ENCODE measurements at regions not wholly inside any gene's neighbourhood (a gene's known extent, or its start where the extent isn't known, plus 50 kb on each side); places are given as distances from the start of the nearest gene placed in this dataset.

- ATAC-seq = no peak
These were observed 152.6 kb upstream of the RND3 start for GRCh38 chr2:150640039-150640438.

GRCh38 chr2:150639383-150639782 is 151.9 kb upstream of the RND3 start:
- no peak for ATAC-seq
- TF ChIP-seq ZNF565 (CRISPR knock-in tag; conservative IDR thresholded peaks at IDR 0.05; ENCODE audit: low read depth) (no peak), ZC3H10 (CRISPR knock-in tag; IDR thresholded peaks at IDR 0.05) (no peak), ISL1 (CRISPR knock-in tag; IDR thresholded peaks at IDR 0.05) (no peak), PPARA (CRISPR knock-in tag; IDR thresholded peaks at IDR 0.05; ENCODE audit: borderline replicate concordance) (no peak), SNAI2 (CRISPR knock-in tag; IDR thresholded peaks at IDR 0.05) (no peak), TCF4 (CRISPR knock-in tag; IDR thresholded peaks at IDR 0.05; ENCODE audit: borderline replicate concordance) (no peak), CREB5 (CRISPR knock-in tag; IDR thresholded peaks at IDR 0.05; ENCODE audit: low read depth) (no peak), ZFP3 (CRISPR knock-in tag; IDR thresholded peaks at IDR 0.05) (no peak), PATZ1 (CRISPR knock-in tag; IDR thresholded peaks at IDR 0.05; ENCODE audit: borderline replicate concordance) (no peak), TOX (CRISPR knock-in tag; IDR thresholded peaks at IDR 0.05; ENCODE audit: borderline replicate concordance) (no peak), BACH2 (CRISPR knock-in tag; IDR thresholded peaks at IDR 0.05; ENCODE audit: borderline replicate concordance) (no peak), ZNF8 (CRISPR knock-in tag; IDR thresholded peaks at IDR 0.05) (no peak), ZNF70 (CRISPR knock-in tag; IDR thresholded peaks at IDR 0.05) (no peak), TSHZ2 (CRISPR knock-in tag; IDR thresholded peaks at IDR 0.05) (no peak), CSDC2 (CRISPR knock-in tag; IDR thresholded peaks at IDR 0.05) (no peak), GLIS3 (CRISPR knock-in tag; IDR thresholded peaks at IDR 0.05) (no peak)

More at GRCh38 chr2:150640039-150640438, 152.6 kb upstream of the RND3 start:
- TF ChIP-seq PPARA (CRISPR knock-in tag; IDR thresholded peaks at IDR 0.05; ENCODE audit: borderline replicate concordance) (no peak), OSR1 (CRISPR knock-in tag; IDR thresholded peaks at IDR 0.05) (no peak), ZNF565 (CRISPR knock-in tag; conservative IDR thresholded peaks at IDR 0.05; ENCODE audit: low read depth) (no peak), ZFP3 (CRISPR knock-in tag; IDR thresholded peaks at IDR 0.05) (no peak), TOX (CRISPR knock-in tag; IDR thresholded peaks at IDR 0.05; ENCODE audit: borderline replicate concordance) (no peak), ESRRG (CRISPR knock-in tag; IDR thresholded peaks at IDR 0.05) (no peak), ZC3H10 (CRISPR knock-in tag; IDR thresholded peaks at IDR 0.05) (no peak), GLIS3 (CRISPR knock-in tag; IDR thresholded peaks at IDR 0.05) (no peak), ARNTL (CRISPR knock-in tag; IDR thresholded peaks at IDR 0.05; ENCODE audit: borderline replicate concordance, low read depth) (no peak), TCF4 (CRISPR knock-in tag; IDR thresholded peaks at IDR 0.05; ENCODE audit: borderline replicate concordance) (no peak), TSHZ2 (CRISPR knock-in tag; IDR thresholded peaks at IDR 0.05) (no peak), PATZ1 (CRISPR knock-in tag; IDR thresholded peaks at IDR 0.05; ENCODE audit: borderline replicate concordance) (no peak), ZNF70 (CRISPR knock-in tag; IDR thresholded peaks at IDR 0.05) (no peak), ISL1 (CRISPR knock-in tag; IDR thresholded peaks at IDR 0.05) (no peak)
